DND-41 (cell line): ENCODE measurements at regions not wholly inside any gene's neighbourhood (a gene's known extent, or its start where the extent isn't known, plus 50 kb on each side); places are given as distances from the start of the nearest gene placed in this dataset.

Experiments used
- ATAC-seq: fragments of 200-7000 bp; cut with Tn5 transposase; 3 replicates; pipeline ENCODE4 v1.9.1; 2021; ENCODE audit warnings: low read depth; ENCODE audit not compliant: insufficient read depth
- DNase-seq: peaks from one replicate; pipeline ENCODE4 v3.0.0-alpha.2; 2020
- H2AFZ ChIP-seq: 2 replicates; pipeline ENCODE4 v1.6.0; 2012; ENCODE audit warnings: low read depth, low read length
- H3K27ac ChIP-seq: 2 replicates; pipeline ENCODE4 v1.5.1; 2012; ENCODE audit warnings: low read length, inconsistent platforms
- H3K27me3 ChIP-seq: fragments of 200-600 bp; sonication (generic); 2 replicates; pipeline ENCODE4 v1.6.0; 2012; ENCODE audit warnings: low read length, mild to moderate bottlenecking, inconsistent platforms; ENCODE audit not compliant: insufficient read depth, poor library complexity
- H3K36me3 ChIP-seq: 2 replicates; pipeline ENCODE4 v1.5.1; 2012; ENCODE audit warnings: low read length, inconsistent platforms; ENCODE audit not compliant: insufficient read depth
- H3K4me1 ChIP-seq: 2 replicates; pipeline ENCODE4 v1.5.1; 2012; ENCODE audit warnings: mild to moderate bottlenecking, low read length; ENCODE audit not compliant: insufficient read depth
- H3K4me2 ChIP-seq: 2 replicates; pipeline ENCODE4 v1.6.0; 2012; ENCODE audit warnings: mild to moderate bottlenecking, moderate library complexity, low read length, inconsistent platforms; ENCODE audit not compliant: insufficient read depth
- H3K4me3 ChIP-seq, 2 experiments: fragments of 200-600 bp in 1 of 2; shearing (Covaris generic) in 1 of 2; 2 replicates each; pipeline ENCODE4 v1.5.1; 2012 to 2016; ENCODE audit warnings: inconsistent platforms in 2 of 2, low read length in 2 of 2, mild to moderate bottlenecking in 2 of 2, low read depth in 1 of 2, moderate library complexity in 1 of 2
- H3K79me2 ChIP-seq: 2 replicates; pipeline ENCODE4 v1.6.0; 2012; ENCODE audit warnings: low read length, inconsistent platforms; ENCODE audit not compliant: insufficient read depth
- H3K9ac ChIP-seq: 2 replicates; pipeline ENCODE4 v1.6.0; 2012; ENCODE audit warnings: low read depth, mild to moderate bottlenecking, inconsistent platforms, low read length, moderate library complexity
- H3K9me3 ChIP-seq: 2 replicates; pipeline ENCODE4 v1.5.1; 2012; ENCODE audit warnings: low read length, moderate library complexity, mild to moderate bottlenecking, inconsistent platforms; ENCODE audit not compliant: insufficient read depth, severe bottlenecking
- H4K20me1 ChIP-seq: 2 replicates; pipeline ENCODE4 v1.6.0; 2012; ENCODE audit warnings: low read length; ENCODE audit not compliant: insufficient read depth
- EZH2 ChIP-seq: IDR thresholded peaks from 3 replicates; pipeline ENCODE4 v1.6.1; 2012; ENCODE audit warnings: borderline replicate concordance, low read depth, mild to moderate bottlenecking, moderate library complexity, low read length, inconsistent platforms; ENCODE audit not compliant: severe bottlenecking
- TF ChIP-seq, protein P1 (sequence below): IDR thresholded peaks from 2 replicates; pipeline ENCODE4 v1.5.1; 2012; ENCODE audit warnings: borderline replicate concordance, low read length, moderate library complexity, mild to moderate bottlenecking; ENCODE audit not compliant: poor library complexity, severe bottlenecking; ENCODE audit errors: extremely low read depth

DNA sequence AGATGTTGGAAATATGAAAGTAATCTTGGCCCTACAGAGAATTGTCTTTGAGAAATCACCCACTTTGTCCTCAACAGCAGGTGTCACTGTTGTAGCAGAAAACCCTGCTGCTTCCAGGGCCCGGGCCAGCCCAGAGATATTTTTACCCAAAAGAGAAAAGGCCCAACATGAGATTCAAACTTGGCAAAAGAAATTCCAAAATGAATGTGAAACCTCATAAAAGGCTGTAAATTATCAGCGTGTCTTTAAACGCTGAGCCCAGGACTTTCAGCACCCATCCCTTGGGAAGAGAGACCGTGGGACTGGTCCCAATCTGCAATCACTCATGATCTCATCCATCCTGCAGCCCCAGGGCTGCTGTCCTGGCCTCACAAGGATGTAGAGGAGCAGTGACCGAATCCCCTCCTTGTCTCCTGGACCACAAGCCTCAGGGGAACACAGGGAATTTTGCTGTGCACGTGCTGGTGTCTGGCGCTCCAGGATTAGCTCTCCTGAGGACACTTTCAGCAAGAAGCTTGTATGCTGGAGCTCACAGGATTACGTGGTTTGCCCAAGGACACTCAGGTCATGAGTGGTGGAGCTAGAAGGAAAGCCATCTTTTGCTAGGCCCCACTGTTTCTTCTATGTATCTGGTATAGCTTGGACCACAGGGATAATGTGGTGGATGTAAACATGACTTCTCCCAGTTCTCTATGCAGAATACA lies 202.1 kb downstream of the RNF144A start:
- Histone ChIP-seq H3K36me3 (peaks cover 4% of the 10 kb centered on the region; the same call in 1 of the 2 replicates), H3K27me3 (no peaks in the 10 kb centered on the region), H3K4me2 (no peak overlapping the region), H3K4me1 (no peaks in the 10 kb centered on the region), H3K79me2 (no peaks in the 10 kb centered on the region), H3K27ac (no peak overlapping the region), H4K20me1 (no peaks in the 10 kb centered on the region), H2AFZ (no peak overlapping the region), H3K9me3 (no peaks in the 10 kb centered on the region), H3K9ac (no peak overlapping the region), H3K4me3 (no peak overlapping the region)
- DNase-seq, result peak; percentile 31
- ATAC-seq, result peak; percentile 76
- TF ChIP-seq EZH2, result no peak
- TF ChIP-seq, protein P1, sequence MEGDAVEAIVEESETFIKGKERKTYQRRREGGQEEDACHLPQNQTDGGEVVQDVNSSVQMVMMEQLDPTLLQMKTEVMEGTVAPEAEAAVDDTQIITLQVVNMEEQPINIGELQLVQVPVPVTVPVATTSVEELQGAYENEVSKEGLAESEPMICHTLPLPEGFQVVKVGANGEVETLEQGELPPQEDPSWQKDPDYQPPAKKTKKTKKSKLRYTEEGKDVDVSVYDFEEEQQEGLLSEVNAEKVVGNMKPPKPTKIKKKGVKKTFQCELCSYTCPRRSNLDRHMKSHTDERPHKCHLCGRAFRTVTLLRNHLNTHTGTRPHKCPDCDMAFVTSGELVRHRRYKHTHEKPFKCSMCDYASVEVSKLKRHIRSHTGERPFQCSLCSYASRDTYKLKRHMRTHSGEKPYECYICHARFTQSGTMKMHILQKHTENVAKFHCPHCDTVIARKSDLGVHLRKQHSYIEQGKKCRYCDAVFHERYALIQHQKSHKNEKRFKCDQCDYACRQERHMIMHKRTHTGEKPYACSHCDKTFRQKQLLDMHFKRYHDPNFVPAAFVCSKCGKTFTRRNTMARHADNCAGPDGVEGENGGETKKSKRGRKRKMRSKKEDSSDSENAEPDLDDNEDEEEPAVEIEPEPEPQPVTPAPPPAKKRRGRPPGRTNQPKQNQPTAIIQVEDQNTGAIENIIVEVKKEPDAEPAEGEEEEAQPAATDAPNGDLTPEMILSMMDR, result peak; percentile 60

DNA sequence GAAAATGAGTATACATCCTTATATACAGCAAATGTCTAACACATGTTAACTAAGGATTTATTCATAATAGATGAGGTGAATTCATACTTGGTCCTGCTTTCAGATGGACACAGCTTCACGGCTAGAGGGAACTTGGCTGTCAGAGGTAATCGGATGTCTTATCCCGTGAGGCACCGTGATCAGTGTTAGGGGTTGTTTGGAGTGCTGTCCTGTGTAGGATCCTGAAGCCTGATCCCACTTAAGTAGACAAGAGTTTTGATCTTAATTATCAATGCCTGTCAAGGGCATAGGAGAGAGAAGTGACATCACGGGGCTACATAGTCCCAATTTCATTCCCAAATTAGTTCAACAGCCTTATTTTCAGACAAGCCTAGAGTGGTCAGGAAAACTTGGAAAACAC lies 204.6 kb downstream of the RNF144A start:
- H3K79me2 ChIP-seq, result no peaks in the 10 kb centered on the region
- no peaks in the 10 kb centered on the region for H3K4me1 ChIP-seq
- H3K27me3 ChIP-seq, result no peaks in the 10 kb centered on the region
- no peak overlapping the region for H3K4me2 ChIP-seq
- no peak overlapping the region for H2AFZ ChIP-seq
- no peak overlapping the region for H3K9ac ChIP-seq
- H3K27ac ChIP-seq, result no peak overlapping the region
- ATAC-seq (no peak), DNase-seq (no peak)
- TF ChIP-seq, protein P1, result no peak
- no peak for TF ChIP-seq EZH2
- H3K36me3 ChIP-seq, result peaks cover 4% of the 10 kb centered on the region; the same call in 1 of the 2 replicates
- H3K9me3 ChIP-seq, result no peaks in the 10 kb centered on the region
- no peaks in the 10 kb centered on the region for H4K20me1 ChIP-seq
- no peak overlapping the region for H3K4me3 ChIP-seq

DNA sequence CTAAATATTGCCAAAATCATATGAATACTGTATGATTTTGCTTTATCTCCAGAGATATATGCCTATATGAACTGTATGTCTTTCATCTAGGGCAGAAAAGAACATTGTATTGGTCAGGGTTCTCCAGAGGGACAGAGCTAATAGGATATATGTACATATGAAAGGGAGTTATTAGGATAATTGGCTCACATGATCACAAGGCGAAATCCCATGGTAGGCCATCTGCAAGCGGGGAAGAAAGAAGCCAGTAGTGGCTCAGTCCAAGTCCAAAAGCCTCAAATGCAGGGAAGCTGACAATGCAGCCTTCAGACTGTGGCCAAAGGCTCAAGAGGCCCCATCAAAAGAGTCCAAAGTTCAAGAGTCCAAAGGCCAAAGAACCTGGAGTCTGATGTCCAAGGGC lies 209.9 kb downstream of the RNF144A start:
- Histone ChIP-seq H3K4me2 (no peak overlapping the region), H4K20me1 (no peaks in the 10 kb centered on the region), H3K36me3 (no peaks in the 10 kb centered on the region), H3K9ac (no peak overlapping the region), H3K27ac (no peak overlapping the region), H3K27me3 (no peaks in the 10 kb centered on the region), H2AFZ (no peak overlapping the region), H3K79me2 (no peaks in the 10 kb centered on the region), H3K4me3 (no peak overlapping the region), H3K9me3 (no peaks in the 10 kb centered on the region), H3K4me1 (no peaks in the 10 kb centered on the region)
- TF ChIP-seq, protein P1, result no peak
- TF ChIP-seq EZH2, result no peak
- no peak for ATAC-seq
- no peak for DNase-seq
